ENCODE measurements at regions not wholly inside any gene's neighbourhood (a gene's known extent, or its start where the extent isn't known, plus 50 kb on each side); places are given as distances from the start of the nearest gene placed in this dataset.
A peak's percentile ranks its signal among the peaks of the same experiment; 100 is the strongest.

DNA sequence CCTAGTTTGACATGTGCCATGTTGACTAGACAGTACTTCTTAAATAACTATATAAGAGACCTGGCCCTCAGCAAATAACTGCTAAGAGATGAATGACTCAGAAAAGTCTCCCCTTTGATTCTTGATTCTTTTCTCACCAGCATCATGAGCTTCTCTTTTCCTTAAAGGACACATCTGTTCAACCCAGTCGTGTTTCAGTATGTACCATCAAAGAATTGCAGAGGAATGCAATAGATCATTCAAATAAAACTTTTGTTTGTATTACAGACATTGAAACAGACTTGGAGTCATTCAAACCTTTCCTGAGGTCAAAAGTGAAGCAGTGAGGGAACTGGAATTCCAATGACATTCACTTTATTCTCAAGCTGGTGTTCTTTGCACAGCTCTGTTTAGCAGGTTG is 598.3 kb upstream of the GHITM start:
- no peaks in the 10 kb centered on the region for H3K36me3 ChIP-seq (ENCODE audit: control insufficient read depth in 2 of 3, insufficient read depth in 3 of 3, low read length in 3 of 3)
- no peaks in the 10 kb centered on the region for H3K9me3 ChIP-seq (ENCODE audit: control insufficient read depth in 2 of 3, insufficient read depth in 1 of 3, low read length in 3 of 3)
- TF ChIP-seq, protein P1, sequence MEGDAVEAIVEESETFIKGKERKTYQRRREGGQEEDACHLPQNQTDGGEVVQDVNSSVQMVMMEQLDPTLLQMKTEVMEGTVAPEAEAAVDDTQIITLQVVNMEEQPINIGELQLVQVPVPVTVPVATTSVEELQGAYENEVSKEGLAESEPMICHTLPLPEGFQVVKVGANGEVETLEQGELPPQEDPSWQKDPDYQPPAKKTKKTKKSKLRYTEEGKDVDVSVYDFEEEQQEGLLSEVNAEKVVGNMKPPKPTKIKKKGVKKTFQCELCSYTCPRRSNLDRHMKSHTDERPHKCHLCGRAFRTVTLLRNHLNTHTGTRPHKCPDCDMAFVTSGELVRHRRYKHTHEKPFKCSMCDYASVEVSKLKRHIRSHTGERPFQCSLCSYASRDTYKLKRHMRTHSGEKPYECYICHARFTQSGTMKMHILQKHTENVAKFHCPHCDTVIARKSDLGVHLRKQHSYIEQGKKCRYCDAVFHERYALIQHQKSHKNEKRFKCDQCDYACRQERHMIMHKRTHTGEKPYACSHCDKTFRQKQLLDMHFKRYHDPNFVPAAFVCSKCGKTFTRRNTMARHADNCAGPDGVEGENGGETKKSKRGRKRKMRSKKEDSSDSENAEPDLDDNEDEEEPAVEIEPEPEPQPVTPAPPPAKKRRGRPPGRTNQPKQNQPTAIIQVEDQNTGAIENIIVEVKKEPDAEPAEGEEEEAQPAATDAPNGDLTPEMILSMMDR (IDR thresholded peaks at IDR 0.05; ENCODE audit: borderline replicate concordance, extremely low read depth, insufficient read depth), result no peak
- DNase-seq (no peak), FAIRE-seq (no peak)
- H3K9ac ChIP-seq (ENCODE audit: low read length in 3 of 3), result no peak overlapping the region
- H3K4me1 ChIP-seq (ENCODE audit: control insufficient read depth in 2 of 3, insufficient read depth in 2 of 3, low read depth in 1 of 3, low read length in 3 of 3), result peaks cover 0 to 11% (median 5%) of the 10 kb centered on the region in 3 donors
- H3K4me3 ChIP-seq (ENCODE audit: low read length in 3 of 3), result no peak overlapping the region
- intact Hi-C loops (cut with DNase I), result no loop called here
- no peaks in the 10 kb centered on the region for H3K27me3 ChIP-seq (ENCODE audit: control insufficient read depth, insufficient read depth, low read length)
- H3K27ac ChIP-seq (ENCODE audit: low read depth in 2 of 2, low read length in 2 of 2), result no peak overlapping the region

DNA sequence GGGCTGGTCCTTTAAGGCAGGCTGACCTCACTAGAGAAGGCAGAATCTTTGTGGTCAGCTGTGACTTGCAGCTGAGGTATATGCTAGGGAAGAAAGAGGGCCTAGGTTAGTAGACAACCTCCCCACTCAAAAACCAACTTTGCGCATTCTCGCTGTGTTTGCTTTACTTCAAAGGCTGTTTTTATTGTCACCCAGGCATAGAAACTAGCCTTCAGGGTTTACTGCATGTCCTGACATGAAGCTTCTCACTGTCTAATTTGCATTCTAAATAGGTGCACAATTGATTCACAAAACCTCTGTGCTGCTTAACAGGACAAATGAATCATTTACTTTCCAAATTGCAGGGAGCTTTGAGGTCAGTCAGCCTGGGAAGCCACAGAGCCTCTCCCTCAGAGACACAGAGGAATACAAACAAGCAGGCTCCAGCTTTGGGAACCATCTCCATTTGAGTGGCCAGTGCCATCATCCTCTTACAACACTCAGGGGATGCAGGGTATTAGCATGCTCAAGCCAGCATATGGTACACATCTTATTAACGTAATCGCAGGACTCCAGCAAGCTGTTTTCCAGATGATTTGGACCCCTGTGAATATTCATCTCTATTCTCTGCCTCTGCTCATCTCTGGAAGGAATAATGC is 596.4 kb upstream of the GHITM start:
- no peak overlapping the region for H3K27ac ChIP-seq (ENCODE audit: low read depth in 2 of 2, low read length in 2 of 2)
- H3K36me3 ChIP-seq (ENCODE audit: control insufficient read depth in 2 of 3, insufficient read depth in 3 of 3, low read length in 3 of 3), result no peaks in the 10 kb centered on the region
- H3K9me3 ChIP-seq (ENCODE audit: control insufficient read depth in 2 of 3, insufficient read depth in 1 of 3, low read length in 3 of 3), result no peaks in the 10 kb centered on the region
- no peak overlapping the region for H3K4me3 ChIP-seq (ENCODE audit: low read length in 3 of 3)
- DNase-seq (peak in 3 of 5 donors; percentile 30 to 63 (median 62)), FAIRE-seq (no peak)
- H3K27me3 ChIP-seq (ENCODE audit: control insufficient read depth, insufficient read depth, low read length), result no peaks in the 10 kb centered on the region
- H3K9ac ChIP-seq (ENCODE audit: low read length in 3 of 3), result no peak overlapping the region
- intact Hi-C loops (cut with DNase I), result no loop called here
- H3K4me1 ChIP-seq (ENCODE audit: control insufficient read depth in 2 of 3, insufficient read depth in 2 of 3, low read depth in 1 of 3, low read length in 3 of 3), result peaks cover 0 to 13% (median 5%) of the 10 kb centered on the region in 3 donors
- TF ChIP-seq, protein P1 (IDR thresholded peaks at IDR 0.05; ENCODE audit: borderline replicate concordance, extremely low read depth, insufficient read depth), result no peak

DNA sequence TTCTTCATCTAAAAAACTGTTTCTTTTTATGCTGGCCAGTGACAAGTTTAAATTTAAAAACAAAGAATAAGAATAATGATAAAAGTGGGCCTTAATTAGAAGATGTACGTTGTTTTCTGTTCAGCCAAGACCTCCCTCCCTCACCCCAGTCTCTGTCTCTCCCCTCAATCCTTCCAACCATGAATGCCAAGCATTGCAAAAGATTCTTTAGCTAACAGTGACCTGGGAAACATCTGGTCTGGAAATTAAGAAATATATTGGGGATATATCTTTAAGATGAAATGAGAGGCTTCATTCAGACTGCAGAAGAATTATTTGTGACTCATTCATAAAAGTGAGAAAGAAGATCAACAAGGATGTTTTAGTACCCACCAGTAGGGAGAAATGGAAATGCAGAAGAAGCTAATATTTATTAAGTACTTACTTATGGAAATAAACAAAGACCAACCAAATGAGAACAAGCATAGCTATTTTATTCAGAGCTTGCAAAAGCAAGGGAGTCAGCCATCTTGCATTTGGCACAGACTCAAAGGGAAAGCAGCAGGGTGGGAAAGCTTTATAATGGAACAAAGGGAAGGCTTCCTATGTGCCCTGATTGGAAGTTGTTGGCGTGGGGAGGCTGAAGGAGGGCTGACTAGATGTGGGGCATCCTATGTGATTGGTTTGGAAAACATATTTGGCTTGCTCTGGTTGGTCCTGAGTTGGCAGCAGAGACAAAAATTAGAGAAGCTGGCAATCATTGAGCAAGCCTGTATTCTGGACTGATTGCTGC is 595.4 kb upstream of the GHITM start:
- Histone ChIP-seq H3K27me3 (ENCODE audit: control insufficient read depth, insufficient read depth, low read length) (no peaks in the 10 kb centered on the region), H3K4me1 (ENCODE audit: control insufficient read depth in 2 of 3, insufficient read depth in 2 of 3, low read depth in 1 of 3, low read length in 3 of 3) (peaks cover 0 to 13% (median 5%) of the 10 kb centered on the region in 3 donors), H3K9ac (ENCODE audit: low read length in 3 of 3) (no peak overlapping the region), H3K27ac (ENCODE audit: low read depth in 2 of 2, low read length in 2 of 2) (no peak overlapping the region), H3K9me3 (ENCODE audit: control insufficient read depth in 2 of 3, insufficient read depth in 1 of 3, low read length in 3 of 3) (no peaks in the 10 kb centered on the region), H3K4me3 (ENCODE audit: low read length in 3 of 3) (no peak overlapping the region), H3K36me3 (ENCODE audit: control insufficient read depth in 2 of 3, insufficient read depth in 3 of 3, low read length in 3 of 3) (no peaks in the 10 kb centered on the region)
- intact Hi-C loops (cut with DNase I), result no loop called here
- no peak for FAIRE-seq
- TF ChIP-seq, protein P1 (IDR thresholded peaks at IDR 0.05; ENCODE audit: borderline replicate concordance, extremely low read depth, insufficient read depth), result no peak
- no peak for DNase-seq
